Left ventricle myocardium superior (tissue), 1 donor: ENCODE measurements at regions not wholly inside any gene's neighbourhood (a gene's known extent, or its start where the extent isn't known, plus 50 kb on each side); places are given as distances from the start of the nearest gene placed in this dataset.

Experiments
- ATAC-seq: fragments of 200-7000 bp; cut with Tn5 transposase; one replicate; pipeline ENCODE4 v1.9.1; 2020; ENCODE audit warnings: mild to moderate bottlenecking, moderate library complexity
- DNase-seq: peaks from one replicate; pipeline ENCODE4 v3.0.0-alpha.2; 2020
- intact Hi-C: fragments of 100-400 bp; cut with micrococcal nuclease; formaldehyde crosslinking; loops from one replicate; pipeline ENCODE4 v1.11.0; 2022
- donor health status: DM: no; HTN: yes; CAD: no; lungs with severe emphysema.

- intact Hi-C loops, result no loop called here
- DNase-seq (no peak), ATAC-seq (no peak)
These were observed 181.5 kb upstream of the TOPAZ1 start for GRCh38 chr3:44060164-44060563.

- intact Hi-C loops, result no loop called here
- DNase-seq (no peak), ATAC-seq (no peak)
These were observed 180.4 kb upstream of the TOPAZ1 start for GRCh38 chr3:44061268-44061667.

GRCh38 chr3:44061961-44062360 lies 179.7 kb upstream of the TOPAZ1 start:
- DNase-seq, result no peak
- intact Hi-C loops, result no loop called here
- ATAC-seq, result no peak

- intact Hi-C loops, result no loop called here
- DNase-seq (peak; percentile 46), ATAC-seq (peak; percentile 95)
These were observed 176.2 kb upstream of the TOPAZ1 start for GRCh38 chr3:44065311-44066094.

- ATAC-seq (no peak), DNase-seq (no peak)
- intact Hi-C loops, result no loop called here
These were observed 174.9 kb upstream of the TOPAZ1 start for GRCh38 chr3:44066806-44067205.

- intact Hi-C loops, result no loop called here
- ATAC-seq, result no peak
- no peak for DNase-seq
These were observed 174.3 kb upstream of the TOPAZ1 start for GRCh38 chr3:44067431-44067830.

DNA sequence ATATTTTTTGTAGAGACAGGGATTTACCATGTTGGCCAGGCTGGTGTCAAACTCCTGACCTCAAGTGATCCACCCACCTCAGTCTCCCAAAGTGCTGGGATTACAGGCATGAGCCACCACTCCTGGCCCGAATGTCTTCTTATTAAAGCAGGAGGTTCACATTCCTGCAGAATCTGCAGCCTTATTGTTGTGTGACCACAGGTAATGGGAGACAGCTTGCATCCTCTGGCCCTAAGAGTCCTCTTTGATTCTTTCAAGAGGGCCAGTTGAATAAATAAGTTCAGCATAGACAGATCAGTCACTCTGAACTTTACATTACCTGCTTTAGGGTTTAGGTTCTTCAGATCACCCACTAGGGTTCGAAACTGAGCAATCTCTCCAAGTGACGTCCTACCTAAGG lies 172.9 kb upstream of the TOPAZ1 start:
- ATAC-seq, result no peak

GRCh38 chr3:44069276-44069675 lies 172.4 kb upstream of the TOPAZ1 start:
- ATAC-seq, result no peak
- no peak for DNase-seq
- intact Hi-C loops, result no loop called here

More for the DNA sequence above, 172.9 kb upstream of the TOPAZ1 start:
- no peak for DNase-seq
- intact Hi-C loops, result no loop called here

DNA sequence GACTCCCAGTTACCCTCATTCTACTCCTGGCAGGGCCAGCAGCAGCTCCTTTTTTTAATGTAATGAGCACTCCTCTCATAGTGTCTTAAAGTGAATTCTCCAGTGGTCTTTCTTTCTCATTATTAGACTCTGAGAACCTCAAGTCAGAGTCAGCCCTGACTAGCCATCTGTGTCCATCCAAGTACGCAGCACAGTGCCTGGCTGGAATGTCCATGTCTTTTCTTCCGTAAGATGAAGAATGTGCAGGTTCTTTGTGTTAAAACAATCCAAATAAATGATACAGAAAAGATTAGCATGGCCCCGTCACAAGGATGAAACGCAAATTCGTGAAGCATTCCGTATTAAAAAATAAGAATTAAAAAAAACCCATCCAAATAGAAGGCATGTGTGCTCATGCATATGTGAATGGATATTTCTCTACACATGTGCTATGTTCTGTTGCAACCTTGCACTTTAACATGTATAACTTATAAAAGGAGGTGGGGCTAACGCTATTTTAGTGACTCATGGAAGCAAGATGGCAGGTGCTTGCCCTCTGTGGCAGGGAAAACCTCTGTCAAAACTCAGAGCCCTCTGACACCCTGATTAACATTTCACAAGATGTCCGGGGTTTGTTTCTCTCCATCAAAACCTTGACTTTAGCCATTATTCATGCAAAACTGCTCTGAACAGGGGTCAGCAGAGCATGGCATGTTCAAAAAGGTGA lies 170.7 kb upstream of the TOPAZ1 start:
- ATAC-seq, result no peak
- intact Hi-C loops, result no loop called here
- no peak for DNase-seq

GRCh38 chr3:44072601-44073540 lies 168.8 kb upstream of the TOPAZ1 start:
- ATAC-seq (no peak), DNase-seq (no peak)
- intact Hi-C loops, result no loop called here

DNA sequence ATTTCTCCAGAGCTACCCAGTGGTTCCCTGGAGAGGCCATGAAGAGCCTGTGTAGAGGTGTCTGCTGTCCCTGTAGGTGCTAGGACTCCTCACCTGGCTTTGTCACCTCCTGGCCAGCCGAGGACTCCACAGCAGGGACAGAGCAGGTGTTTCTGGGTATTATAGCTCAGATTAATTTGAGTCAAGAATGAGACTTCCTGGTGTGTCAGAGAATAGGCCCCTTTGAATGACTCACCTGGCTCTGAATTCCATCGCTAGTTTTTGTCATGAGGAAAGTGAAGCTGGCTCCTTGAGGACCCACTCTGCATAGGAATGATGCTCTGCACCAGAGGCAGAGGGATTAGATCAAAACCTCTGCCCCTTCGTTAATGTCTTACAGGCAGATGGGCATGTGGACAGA lies 167.5 kb upstream of the TOPAZ1 start:
- no peak for DNase-seq
- no peak for ATAC-seq
- intact Hi-C loops, result no loop called here

DNA sequence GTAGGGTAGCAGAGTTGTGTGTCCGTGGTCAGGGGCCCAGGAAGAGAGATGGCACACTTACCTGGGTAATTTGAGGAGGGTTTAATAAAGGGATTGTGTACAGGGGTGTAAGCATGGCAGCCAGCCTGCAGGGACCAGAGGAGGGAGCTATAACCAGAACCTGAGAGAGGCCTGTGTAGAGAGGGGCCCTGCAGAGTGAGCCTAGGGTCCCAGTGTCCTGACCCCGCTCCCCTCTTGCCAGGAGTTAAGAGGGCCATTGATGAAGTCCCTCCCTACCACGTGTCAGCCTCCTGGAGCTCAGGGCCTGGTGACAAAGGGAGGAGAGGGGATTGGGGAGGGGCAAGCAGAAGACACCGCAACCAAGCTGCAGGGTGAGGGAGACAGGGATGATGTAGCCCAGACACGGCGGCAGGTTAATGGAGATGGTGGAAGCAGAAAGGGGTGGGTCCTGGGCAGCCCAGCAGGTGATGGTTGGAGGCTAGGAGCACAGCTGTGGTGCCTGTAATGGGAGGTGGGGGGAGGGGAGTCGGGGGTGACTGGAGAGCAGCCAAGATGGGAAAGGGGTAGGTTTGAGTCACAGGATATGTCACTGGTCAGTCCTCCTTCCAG lies 165.4 kb upstream of the TOPAZ1 start:
- ATAC-seq, result no peak
- intact Hi-C loops, result no loop called here
- no peak for DNase-seq

GRCh38 chr3:44077267-44077666 lies 164.4 kb upstream of the TOPAZ1 start:
- DNase-seq, result no peak
- intact Hi-C loops, result no loop called here

DNA sequence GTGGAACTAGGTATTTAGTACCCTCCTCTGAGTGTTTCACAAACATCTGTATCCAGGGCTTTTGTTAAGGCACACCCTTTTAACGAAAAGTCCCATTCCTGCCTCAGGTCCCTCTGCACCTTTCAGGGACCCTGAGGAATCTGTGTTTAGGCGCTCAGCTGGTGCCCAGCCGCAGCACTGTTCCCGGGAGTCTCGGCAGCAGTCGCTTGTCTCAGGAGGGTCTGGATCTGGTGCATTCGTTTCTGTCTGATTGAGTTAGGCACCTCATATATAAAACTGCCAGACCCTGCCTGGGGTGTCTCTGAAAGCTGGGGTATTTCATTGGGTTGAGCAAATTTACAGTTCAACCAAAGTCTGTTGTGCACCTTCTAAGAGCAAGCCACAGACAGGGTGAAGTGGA lies 162.8 kb upstream of the TOPAZ1 start:
- DNase-seq (no peak), ATAC-seq (no peak)
- intact Hi-C loops, result no loop called here

More at GRCh38 chr3:44077267-44077666, 164.4 kb upstream of the TOPAZ1 start:
- no peak for ATAC-seq

DNA sequence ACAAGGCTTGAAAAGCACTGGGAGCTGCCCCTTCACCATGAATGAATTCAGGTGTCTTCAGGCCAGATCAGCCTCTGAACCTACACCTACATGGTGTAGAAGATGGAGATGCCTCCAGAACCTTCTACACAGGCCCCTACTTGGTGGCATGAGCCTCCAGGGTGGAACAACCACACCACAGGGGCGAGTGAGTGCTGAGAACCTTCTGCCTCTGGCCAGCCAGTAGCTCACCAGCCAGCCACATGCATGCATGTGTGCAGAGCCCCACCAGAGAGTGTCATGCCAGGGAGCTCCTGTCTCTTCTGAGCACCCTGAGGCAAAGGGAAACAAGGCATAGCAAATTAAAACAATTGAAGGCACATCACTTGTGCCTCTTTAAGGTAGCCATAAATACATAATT lies 161.8 kb upstream of the TOPAZ1 start:
- intact Hi-C loops, result no loop called here
- ATAC-seq, result no peak
- DNase-seq, result no peak

DNA sequence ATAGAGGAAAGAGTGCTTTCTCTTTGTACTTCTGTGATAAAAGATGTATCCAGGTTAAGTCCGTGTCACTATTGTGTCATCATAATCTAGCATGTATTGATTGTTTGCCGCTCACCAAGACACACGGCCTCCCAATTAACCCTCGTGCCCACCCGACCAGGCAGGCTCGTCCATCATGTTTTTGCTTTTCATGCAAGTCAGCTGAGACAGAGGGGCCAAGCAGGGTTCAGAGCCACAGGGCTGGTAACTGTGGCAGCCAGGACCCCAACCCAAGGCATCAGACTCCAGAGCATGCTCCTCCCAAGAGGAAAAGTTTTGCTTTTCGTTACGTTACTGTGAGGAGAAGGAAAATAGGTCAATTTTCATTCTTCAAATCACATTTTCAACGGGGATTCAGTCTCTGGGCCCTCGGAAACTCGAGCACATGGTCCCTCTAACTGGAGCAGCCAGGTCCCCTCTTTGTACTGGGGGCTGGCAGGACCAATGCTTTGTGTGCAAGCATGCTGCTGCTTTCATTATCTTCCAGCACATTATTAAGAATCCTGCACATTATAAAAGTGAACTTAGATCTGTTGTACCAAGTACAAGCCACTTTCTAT lies 161.1 kb upstream of the TOPAZ1 start:
- DNase-seq (no peak), ATAC-seq (no peak)
- intact Hi-C loops, result no loop called here

DNA sequence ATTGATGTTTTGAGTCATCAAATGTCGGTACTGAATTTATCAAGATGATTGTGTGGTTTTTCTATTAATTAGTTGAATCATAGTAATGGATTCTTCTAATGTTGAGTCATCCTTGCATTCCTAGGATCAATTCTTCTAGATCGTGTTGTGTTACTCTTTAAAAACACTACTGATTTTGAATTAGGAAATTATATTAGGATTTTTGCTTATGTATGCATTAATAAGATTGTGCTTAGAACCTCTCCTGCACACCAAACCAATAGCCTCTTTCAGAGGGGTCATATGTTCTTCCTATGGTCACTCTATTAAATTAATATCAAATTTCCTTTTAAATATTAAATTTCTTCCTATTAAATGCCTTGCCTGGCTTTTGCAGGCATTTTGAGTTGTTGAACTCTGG lies 151.7 kb upstream of the TOPAZ1 start:
- ATAC-seq, result no peak
- intact Hi-C loops, result no loop called here
- no peak for DNase-seq

- intact Hi-C loops, result no loop called here
- no peak for DNase-seq
- ATAC-seq, result no peak
These were observed 149.2 kb upstream of the TOPAZ1 start for GRCh38 chr3:44092497-44092896.

GRCh38 chr3:44093531-44093930 lies 148.2 kb upstream of the TOPAZ1 start:
- intact Hi-C loops, result no loop called here
- ATAC-seq (no peak), DNase-seq (no peak)
